ENCODE measurements at regions not wholly inside any gene's neighbourhood (a gene's known extent, or its start where the extent isn't known, plus 50 kb on each side); places are given as distances from the start of the nearest gene placed in this dataset.

- DNase-seq, result no peak
Observed at GRCh38 chr6:95071464-95071863, 505.9 kb upstream of the MANEA start.

GRCh38 chr6:95078457-95078856 lies 498.9 kb upstream of the MANEA start:
- no peak for DNase-seq

GRCh38 chr6:95081231-95081630 lies 496.1 kb upstream of the MANEA start:
- DNase-seq, result no peak

- DNase-seq, result no peak
Observed at GRCh38 chr6:95081949-95082348, 495.4 kb upstream of the MANEA start.

- DNase-seq, result no peak
Observed at GRCh38 chr6:95083506-95083905, 493.8 kb upstream of the MANEA start.

GRCh38 chr6:95084867-95085266 lies 492.5 kb upstream of the MANEA start:
- DNase-seq, result no peak

GRCh38 chr6:95087394-95088097 lies 489.8 kb upstream of the MANEA start:
- DNase-seq, result peak; percentile 81

GRCh38 chr6:95091823-95092436 lies 485.4 kb upstream of the MANEA start:
- peak; percentile 33 for DNase-seq

- no peak for DNase-seq
Observed at GRCh38 chr6:95093154-95093553, 484.2 kb upstream of the MANEA start.

- DNase-seq, result no peak
Observed at GRCh38 chr6:95094751-95095663, 482.3 kb upstream of the MANEA start.

GRCh38 chr6:95095855-95096254 lies 481.5 kb upstream of the MANEA start:
- no peak for DNase-seq

GRCh38 chr6:95099410-95099809 lies 477.9 kb upstream of the MANEA start:
- DNase-seq, result no peak

- no peak for DNase-seq
Observed at GRCh38 chr6:95109212-95109611, 468.1 kb upstream of the MANEA start.

GRCh38 chr6:95110767-95111166 lies 466.6 kb upstream of the MANEA start:
- DNase-seq, result no peak

- DNase-seq, result no peak
Observed at GRCh38 chr6:95117236-95117635, 460.1 kb upstream of the MANEA start.

- DNase-seq, result no peak
Observed at GRCh38 chr6:95119927-95120326, 457.4 kb upstream of the MANEA start.

- DNase-seq, result no peak
Observed at GRCh38 chr6:95120984-95121383, 456.4 kb upstream of the MANEA start.

GRCh38 chr6:95127261-95127660 lies 450.1 kb upstream of the MANEA start:
- no peak for DNase-seq

- no peak for DNase-seq
Observed at GRCh38 chr6:95128439-95128838, 448.9 kb upstream of the MANEA start.

- DNase-seq, result no peak
Observed at GRCh38 chr6:95128947-95129346, 448.4 kb upstream of the MANEA start.

GRCh38 chr6:95133578-95133977 lies 443.8 kb upstream of the MANEA start:
- DNase-seq, result no peak

- DNase-seq, result no peak
Observed at GRCh38 chr6:95135182-95135581, 442.2 kb upstream of the MANEA start.

- no peak for DNase-seq
Observed at GRCh38 chr6:95142101-95142500, 435.2 kb upstream of the MANEA start.

Data from NCI-H524 treated with DMSO at 0.1 percent for 48 hours (cell line).